ENCODE measurements at regions not wholly inside any gene's neighbourhood (a gene's known extent, or its start where the extent isn't known, plus 50 kb on each side); places are given as distances from the start of the nearest gene placed in this dataset.

GRCh38 chr3:159624616-159625015 is 364.0 kb upstream of the IL12A start:
- TF ChIP-seq EZH2 (IDR thresholded peaks at IDR 0.05; ENCODE audit: low read depth, unreplicated experiment) (no peak), CTCF (conservative IDR thresholded peaks at IDR 0.05; ENCODE audit: low read depth in 2 of 2) (no peak), ETS1 (IDR thresholded peaks at IDR 0.05) (no peak), ZNF114 (CRISPR knock-in tag; IDR thresholded peaks at IDR 0.05) (no peak), REST (IDR thresholded peaks at IDR 0.05; ENCODE audit: unreplicated experiment) (no peak)
